ENCODE measurements at regions not wholly inside any gene's neighbourhood (a gene's known extent, or its start where the extent isn't known, plus 50 kb on each side); places are given as distances from the start of the nearest gene placed in this dataset.

GRCh38 chr22:48653929-48654328, 1173.7 kb downstream of the BRD1 start:
- H3K4me3 ChIP-seq (ENCODE audit: low read length): no peak overlapping the region
- DNase-seq (ENCODE audit: low read depth, low spot score): no peak

GRCh38 chr22:48653306-48653705, 1174.4 kb downstream of the BRD1 start:
- DNase-seq (ENCODE audit: low read depth, low spot score): no peak
- H3K4me3 ChIP-seq (ENCODE audit: low read length): no peak overlapping the region

DNA sequence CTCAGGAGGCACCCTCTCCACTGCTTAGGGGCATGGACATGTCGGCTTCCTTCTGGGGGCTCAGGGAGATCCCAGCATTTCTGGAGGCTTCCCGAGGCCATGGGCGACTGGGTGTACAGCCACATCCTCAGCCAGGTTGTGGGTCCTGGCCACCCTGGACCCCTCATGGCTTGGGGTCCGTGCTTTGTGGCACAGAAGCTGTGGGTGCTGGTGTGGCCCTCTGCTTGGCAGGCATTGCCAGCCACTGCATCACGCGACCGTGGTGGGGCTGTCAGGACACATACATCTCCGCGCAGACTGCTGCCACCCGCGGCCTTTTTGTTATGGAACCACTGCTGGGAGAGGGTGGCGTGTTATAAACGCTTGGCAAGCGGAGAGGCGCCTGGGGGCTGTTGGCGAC, 1174.9 kb downstream of the BRD1 start:
- no peak overlapping the region for H3K4me3 ChIP-seq (ENCODE audit: low read length)
- no peak for DNase-seq (ENCODE audit: low read depth, low spot score)

DNA sequence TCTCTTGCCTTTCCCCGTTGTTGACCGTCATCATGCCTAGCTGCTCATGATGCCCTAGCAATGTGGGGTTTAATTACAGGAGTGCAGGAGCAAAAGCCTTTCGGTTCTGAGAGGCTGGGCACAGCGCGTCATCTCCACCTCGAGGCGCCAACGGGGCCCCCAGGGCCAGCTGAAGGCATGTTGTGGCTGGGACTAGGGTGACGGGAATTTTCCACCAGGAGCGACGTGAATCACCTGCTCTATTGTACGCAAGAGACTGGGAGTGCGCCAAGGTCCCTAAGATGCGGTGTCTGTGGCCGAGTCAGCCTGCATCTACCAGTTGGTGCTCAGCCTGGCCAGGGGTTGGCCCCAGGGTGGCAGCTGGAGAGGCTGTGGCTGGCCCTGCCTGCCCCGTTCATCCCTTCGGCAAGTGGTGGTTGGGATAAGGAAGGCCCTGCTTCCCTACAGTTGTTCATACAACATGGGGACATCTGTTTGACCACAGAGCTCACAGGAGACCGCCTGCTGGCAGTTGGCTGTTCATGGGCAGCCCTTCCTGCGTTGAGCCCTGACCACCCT, 1175.6 kb downstream of the BRD1 start:
- DNase-seq (ENCODE audit: low read depth, low spot score): no peak
- no peak overlapping the region for H3K4me3 ChIP-seq (ENCODE audit: low read length)

DNA sequence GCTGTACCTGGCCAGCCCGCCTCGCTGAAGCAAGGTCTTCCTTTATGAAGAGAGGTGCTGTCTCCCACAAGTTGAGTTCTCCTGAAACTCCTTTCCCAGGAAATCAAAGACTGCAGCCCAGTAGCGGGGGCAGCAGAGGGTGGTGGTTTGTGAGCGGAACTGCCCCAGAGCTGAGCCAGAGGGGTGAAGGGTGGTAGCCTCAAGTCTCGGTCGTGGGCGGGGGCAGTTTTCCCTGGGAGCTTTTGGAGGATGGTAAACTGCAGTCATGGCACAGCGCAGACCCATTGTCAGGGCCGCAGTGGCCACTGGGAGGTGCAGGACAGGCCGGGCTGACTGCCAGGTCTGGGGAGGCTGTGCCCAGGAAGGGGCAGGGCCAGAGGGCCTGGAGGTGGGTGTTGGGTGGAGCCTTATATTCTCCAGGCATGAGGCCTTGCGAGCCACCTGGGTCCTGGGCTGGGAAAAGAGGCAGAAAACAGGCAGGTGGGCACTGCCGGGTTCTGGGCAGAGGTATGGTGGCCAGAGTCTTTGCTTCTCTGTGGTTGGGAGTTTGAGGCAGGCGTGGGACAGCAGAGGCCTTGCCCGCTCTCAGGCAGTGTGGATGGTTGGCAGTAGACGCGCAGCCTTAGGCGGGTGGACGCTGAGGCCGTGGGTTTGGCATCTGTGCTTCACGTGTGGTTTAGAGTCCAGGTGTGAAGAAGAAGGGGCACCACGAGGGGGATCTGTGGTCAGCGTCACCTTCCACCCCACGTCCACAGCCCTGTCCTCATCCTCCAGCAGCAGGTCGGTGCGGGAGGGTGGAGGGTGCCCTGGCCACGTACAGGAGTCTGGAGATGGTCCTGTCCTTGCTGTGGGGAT, 1176.4 kb downstream of the BRD1 start:
- DNase-seq (ENCODE audit: low read depth, low spot score): no peak
- no peak overlapping the region for H3K4me3 ChIP-seq (ENCODE audit: low read length)

GRCh38 chr22:48650323-48651035, 1177.2 kb downstream of the BRD1 start:
- no peak overlapping the region for H3K4me3 ChIP-seq (ENCODE audit: low read length)
- no peak for DNase-seq (ENCODE audit: low read depth, low spot score)

GRCh38 chr22:48649466-48649865, 1178.2 kb downstream of the BRD1 start:
- H3K4me3 ChIP-seq (ENCODE audit: low read length): no peak overlapping the region

GRCh38 chr22:48649031-48649430, 1178.6 kb downstream of the BRD1 start:
- no peak for DNase-seq (ENCODE audit: low read depth, low spot score)
- no peak overlapping the region for H3K4me3 ChIP-seq (ENCODE audit: low read length)

More at GRCh38 chr22:48649466-48649865, 1178.2 kb downstream of the BRD1 start:
- no peak for DNase-seq (ENCODE audit: low read depth, low spot score)

DNA sequence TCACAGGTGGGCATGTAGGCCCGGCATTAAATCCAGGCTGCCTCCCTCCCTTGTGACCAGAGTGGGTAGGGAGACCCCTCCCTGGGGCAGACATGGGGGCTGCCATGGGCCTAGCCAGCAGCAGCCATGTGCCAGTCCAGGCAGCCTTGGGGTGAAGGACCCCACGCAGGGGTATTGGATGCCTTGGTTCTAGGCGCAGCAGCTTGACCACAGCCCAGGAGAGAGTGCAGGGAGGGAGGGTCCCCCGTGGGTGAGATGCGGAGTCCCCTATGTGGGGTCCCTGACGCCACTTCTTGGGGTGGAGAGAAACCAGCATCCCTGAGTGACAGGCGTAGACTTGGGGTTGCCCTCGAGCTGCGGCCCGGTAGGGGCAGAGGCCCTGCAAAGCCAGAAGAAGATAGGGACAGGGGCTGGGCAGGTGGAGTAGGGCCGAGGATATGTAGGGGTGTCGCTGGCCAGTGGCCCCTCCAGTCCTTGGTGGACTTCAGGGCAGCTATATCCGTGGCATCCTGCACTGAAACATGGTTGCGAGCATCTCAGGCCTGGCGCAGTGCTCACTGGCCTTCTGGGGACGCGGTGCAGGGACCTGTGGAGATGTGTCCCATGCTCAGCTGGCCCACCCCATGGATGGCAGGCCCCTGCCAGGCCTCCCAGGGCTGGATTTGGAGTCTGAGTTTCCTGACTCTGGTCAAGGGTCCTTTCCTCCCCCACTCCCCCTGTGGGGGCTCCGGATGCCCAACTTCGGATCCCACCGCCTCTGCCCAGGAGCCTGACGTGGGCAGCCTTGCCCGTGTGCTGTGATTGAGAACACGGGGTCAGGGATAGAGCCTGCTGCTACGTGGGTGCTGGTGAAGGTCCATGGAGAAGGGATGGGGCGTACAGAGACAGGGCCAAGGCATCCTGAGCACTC, 1179.8 kb downstream of the BRD1 start:
- no peak overlapping the region for H3K4me3 ChIP-seq (ENCODE audit: low read length)
- DNase-seq (ENCODE audit: low read depth, low spot score): no peak

GRCh38 chr22:48647051-48647450, 1180.6 kb downstream of the BRD1 start:
- H3K4me3 ChIP-seq (ENCODE audit: low read length): no peak overlapping the region
- DNase-seq (ENCODE audit: low read depth, low spot score): no peak

DNA sequence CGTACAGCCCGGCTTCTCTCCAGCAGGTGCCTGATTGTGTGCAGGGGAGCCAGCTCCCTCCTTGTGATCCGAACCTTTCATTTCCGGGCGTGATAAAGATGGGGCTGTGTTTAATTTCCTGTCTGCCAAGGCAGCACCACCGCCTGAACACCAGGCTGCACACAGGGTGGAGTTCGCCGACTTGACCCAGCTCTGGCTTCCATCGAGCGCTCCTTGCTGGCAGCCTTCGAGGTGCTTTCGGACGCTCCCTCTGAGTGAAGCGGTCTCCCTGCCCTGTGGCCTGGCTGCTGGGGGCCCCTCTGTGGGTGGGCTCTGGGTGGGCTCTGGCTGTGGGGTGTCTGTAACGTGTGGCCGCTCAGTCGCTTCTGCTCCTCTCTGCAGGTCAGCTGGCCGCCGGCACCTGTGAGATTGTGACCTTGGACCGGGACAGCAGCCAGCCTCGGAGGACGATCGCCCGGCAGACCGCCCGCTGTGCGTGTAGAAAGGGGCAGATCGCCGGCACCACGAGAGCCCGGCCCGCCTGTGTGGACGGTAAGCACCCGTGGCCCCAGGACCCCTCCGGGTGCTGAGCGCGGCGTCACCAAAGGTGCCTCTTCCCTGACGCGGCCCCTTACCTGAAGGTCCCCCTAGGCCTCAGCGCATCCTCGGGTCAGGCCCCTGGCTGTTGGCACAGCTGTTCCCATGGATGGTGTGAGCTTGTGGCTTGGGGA, 1181.3 kb downstream of the BRD1 start:
- DNase-seq (ENCODE audit: low read depth, low spot score): no peak
- no peak overlapping the region for H3K4me3 ChIP-seq (ENCODE audit: low read length)

DNA sequence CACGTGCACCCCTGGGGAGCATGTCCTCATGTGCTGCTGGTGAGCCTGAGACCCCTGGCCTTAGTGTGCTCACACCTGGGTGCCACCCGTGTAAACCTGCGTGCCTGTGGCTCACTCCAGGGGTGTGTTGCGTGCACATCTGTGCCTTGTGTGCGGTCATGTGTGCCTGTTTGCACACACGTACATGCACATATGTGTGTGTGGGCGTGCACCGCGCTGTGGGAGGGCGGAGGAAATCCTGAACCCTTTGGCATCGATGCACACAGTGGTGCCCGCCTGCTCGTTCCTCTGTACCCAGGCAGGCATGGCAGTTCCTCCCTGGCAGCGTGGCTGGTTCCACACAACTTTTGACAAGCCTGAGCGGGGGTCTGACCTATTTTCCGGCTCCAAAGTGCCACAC, 1181.9 kb downstream of the BRD1 start:
- no peak for DNase-seq (ENCODE audit: low read depth, low spot score)
- no peak overlapping the region for H3K4me3 ChIP-seq (ENCODE audit: low read length)

GRCh38 chr22:48644997-48645396, 1182.7 kb downstream of the BRD1 start:
- no peak for DNase-seq (ENCODE audit: low read depth, low spot score)
- H3K4me3 ChIP-seq (ENCODE audit: low read length): no peak overlapping the region

GRCh38 chr22:48644108-48644507, 1183.6 kb downstream of the BRD1 start:
- no peak overlapping the region for H3K4me3 ChIP-seq (ENCODE audit: low read length)
- DNase-seq (ENCODE audit: low read depth, low spot score): no peak

- DNase-seq (ENCODE audit: low read depth, low spot score): no peak
Observed at GRCh38 chr22:48643066-48643731, 1184.5 kb downstream of the BRD1 start.

GRCh38 chr22:48642550-48642949, 1185.1 kb downstream of the BRD1 start:
- no peak for DNase-seq (ENCODE audit: low read depth, low spot score)
- no peak overlapping the region for H3K4me3 ChIP-seq (ENCODE audit: low read length)

More at GRCh38 chr22:48643066-48643731, 1184.5 kb downstream of the BRD1 start:
- no peak overlapping the region for H3K4me3 ChIP-seq (ENCODE audit: low read length)

GRCh38 chr22:48641906-48642475, 1185.7 kb downstream of the BRD1 start:
- H3K4me3 ChIP-seq (ENCODE audit: low read length): no peak overlapping the region
- no peak for DNase-seq (ENCODE audit: low read depth, low spot score)

All from Jurkat, Clone E6-1 (cell line).